GM23248 (cell line): ENCODE measurements at regions not wholly inside any gene's neighbourhood (a gene's known extent, or its start where the extent isn't known, plus 50 kb on each side); places are given as distances from the start of the nearest gene placed in this dataset.

Experiments used
- DNase-seq: peaks from one replicate; pipeline ENCODE4 v3.0.0-alpha.2; 2015
- H2AFZ ChIP-seq: fragments of 200-600 bp; sonication (generic); 2 replicates; pipeline ENCODE4 v1.6.1; 2016; ENCODE audit warnings: antibody characterized with exemption
- H3F3A ChIP-seq: fragments of 200-600 bp; sonication (generic); 2 replicates; pipeline ENCODE4 v1.6.1; 2016; ENCODE audit warnings: mild to moderate bottlenecking, antibody characterized with exemption, mixed run types; ENCODE audit not compliant: insufficient read depth
- H3K27ac ChIP-seq: fragments of 200-600 bp; sonication (generic); 2 replicates; pipeline ENCODE4 v1.5.1; 2016; ENCODE audit warnings: mild to moderate bottlenecking
- H3K27me3 ChIP-seq: fragments of 200-600 bp; sonication (generic); replicated peaks from 2 replicates; pipeline ENCODE4 v1.6.1; 2016; ENCODE audit warnings: mild to moderate bottlenecking; ENCODE audit not compliant: insufficient read depth
- H3K36me3 ChIP-seq: fragments of 200-600 bp; sonication (generic); 2 replicates; pipeline ENCODE4 v1.6.1; 2016; ENCODE audit warnings: low read depth, mild to moderate bottlenecking
- H3K4me1 ChIP-seq: fragments of 200-600 bp; sonication (generic); 2 replicates; pipeline ENCODE4 v1.6.1; 2016; ENCODE audit warnings: mild to moderate bottlenecking; ENCODE audit not compliant: insufficient read depth
- H3K4me2 ChIP-seq: fragments of 200-600 bp; sonication (generic); one replicate; pipeline ENCODE4 v1.6.1; 2016; ENCODE audit warnings: mild to moderate bottlenecking; ENCODE audit not compliant: unreplicated experiment
- H3K4me3 ChIP-seq: fragments of 200-600 bp; sonication (generic); 2 replicates; pipeline ENCODE4 v1.5.1; 2016; ENCODE audit warnings: mild to moderate bottlenecking
- H3K79me2 ChIP-seq: fragments of 200-600 bp; sonication (generic); 2 replicates; pipeline ENCODE4 v1.6.1; 2016; ENCODE audit warnings: mild to moderate bottlenecking; ENCODE audit not compliant: insufficient read depth
- H3K9ac ChIP-seq: fragments of 200-600 bp; sonication (generic); 2 replicates; pipeline ENCODE4 v1.6.1; 2016; ENCODE audit warnings: mild to moderate bottlenecking
- H3K9me2 ChIP-seq: fragments of 200-600 bp; sonication (generic); 2 replicates; pipeline ENCODE4 v1.6.1; 2016; ENCODE audit warnings: mixed run types, mild to moderate bottlenecking, moderate library complexity; ENCODE audit not compliant: insufficient read depth
- H3K9me3 ChIP-seq: fragments of 200-600 bp; sonication (generic); one replicate; pipeline ENCODE4 v1.6.1; 2017; ENCODE audit warnings: low read depth
- H4K20me1 ChIP-seq: fragments of 200-600 bp; sonication (generic); 2 replicates; pipeline ENCODE4 v1.6.0; 2016; ENCODE audit not compliant: insufficient read depth
- EZH2 ChIP-seq: fragments of 200-600 bp; sonication (generic); IDR thresholded peaks from 2 replicates; pipeline ENCODE4 v1.6.1; 2018; ENCODE audit warnings: antibody characterized with exemption, mild to moderate bottlenecking; ENCODE audit not compliant: insufficient read depth, poor library complexity, severe bottlenecking
- EZH2phosphoT487 ChIP-seq: fragments of 200-600 bp; sonication (generic); IDR thresholded peaks from 2 replicates; pipeline ENCODE4 v1.6.1; 2018; ENCODE audit warnings: antibody characterized with exemption, moderate library complexity, mild to moderate bottlenecking, low read depth; ENCODE audit not compliant: insufficient read depth
- WGBS, 2 experiments: methylation state at CpG; one replicate each; pipeline ENCODE4 v1.1.6; 2015 to 2017; ENCODE audit warnings: low lambda C conversion rate in 2 of 2, low coverage in 1 of 2; ENCODE audit errors: missing lambda C conversion rate in 2 of 2; 5-methylcytosine and 5-hydroxymethylcytosine counted together
- in situ Hi-C: fragments of 300-500 bp; cut with MboI; formaldehyde crosslinking; loops from 2 replicates; pipeline ENCODE4 v1.15.0; 2020

DNA sequence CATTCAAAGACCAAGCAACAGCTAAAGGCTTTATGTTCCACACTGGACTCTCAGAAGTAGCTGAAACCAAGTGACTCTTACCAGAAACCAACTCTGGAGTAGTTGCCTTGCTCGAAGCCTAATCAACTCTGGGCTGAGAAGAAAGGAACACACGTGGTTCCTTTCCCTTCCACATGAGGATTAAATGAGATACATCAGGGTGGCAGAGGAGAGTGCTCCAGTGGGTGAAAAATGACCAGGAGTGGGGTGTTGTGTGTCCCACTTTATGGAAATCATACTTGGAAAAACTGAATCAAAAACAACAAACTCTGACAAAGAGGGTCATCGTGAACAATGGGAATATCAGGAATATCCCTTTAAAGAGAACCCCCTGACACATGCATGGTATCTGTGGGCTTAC, 234.2 kb upstream of the ASIC2 start:
- H3K9me2 ChIP-seq: no peaks in the 10 kb centered on the region
- no peak overlapping the region for H2AFZ ChIP-seq
- H3K4me1 ChIP-seq: no peaks in the 10 kb centered on the region
- no peak overlapping the region for H3K4me3 ChIP-seq
- H3K27me3 ChIP-seq: no peaks in the 10 kb centered on the region
- no peak for TF ChIP-seq EZH2phosphoT487
- no peak for TF ChIP-seq EZH2
- H3K36me3 ChIP-seq: no peaks in the 10 kb centered on the region
- H3K9me3 ChIP-seq: no peaks in the 10 kb centered on the region
- H3K79me2 ChIP-seq: no peaks in the 10 kb centered on the region
- H3K4me2 ChIP-seq: no peak overlapping the region
- DNase-seq: no peak
- no peak overlapping the region for H3K27ac ChIP-seq
- H3F3A ChIP-seq: no peaks in the 10 kb centered on the region
- in situ Hi-C loops: no loop called here
- H3K9ac ChIP-seq: no peak overlapping the region
- no peaks in the 10 kb centered on the region for H4K20me1 ChIP-seq
- WGBS, 2 experiments: 12 to 19% methylated on average over 3 of the region's 3 CpGs

DNA sequence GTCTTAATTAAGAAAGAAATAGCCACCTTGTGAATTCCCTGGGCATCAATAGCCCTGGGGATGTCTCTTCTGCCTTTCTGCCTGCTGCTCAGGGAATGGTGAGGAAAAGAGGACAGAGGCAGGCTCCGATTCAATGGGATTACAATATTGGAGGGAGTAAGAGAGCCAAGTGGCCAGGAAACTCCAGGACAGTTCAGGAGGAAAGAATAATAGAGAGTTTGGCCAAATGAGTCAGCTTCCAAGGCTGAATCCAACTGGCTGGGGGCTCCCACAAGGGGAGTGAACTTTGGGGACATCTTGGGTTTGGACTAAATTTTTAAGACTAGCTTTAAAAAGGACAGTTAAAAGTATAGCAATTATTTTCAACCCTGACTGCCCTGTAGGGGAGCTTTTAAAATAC, 235.8 kb upstream of the ASIC2 start:
- Histone ChIP-seq H3K27ac (no peak overlapping the region), H2AFZ (no peak overlapping the region), H4K20me1 (no peaks in the 10 kb centered on the region), H3K27me3 (no peaks in the 10 kb centered on the region), H3K9ac (no peak overlapping the region), H3K4me2 (no peak overlapping the region), H3K4me1 (no peaks in the 10 kb centered on the region), H3K36me3 (no peaks in the 10 kb centered on the region), H3K9me2 (no peaks in the 10 kb centered on the region), H3K79me2 (no peaks in the 10 kb centered on the region), H3F3A (no peaks in the 10 kb centered on the region), H3K9me3 (no peaks in the 10 kb centered on the region), H3K4me3 (no peak overlapping the region)
- 0% methylated on average over 1 of the region's 1 CpG for WGBS, 2 experiments
- DNase-seq: no peak
- TF ChIP-seq EZH2 (no peak), EZH2phosphoT487 (no peak)
- in situ Hi-C loops: no loop called here

DNA sequence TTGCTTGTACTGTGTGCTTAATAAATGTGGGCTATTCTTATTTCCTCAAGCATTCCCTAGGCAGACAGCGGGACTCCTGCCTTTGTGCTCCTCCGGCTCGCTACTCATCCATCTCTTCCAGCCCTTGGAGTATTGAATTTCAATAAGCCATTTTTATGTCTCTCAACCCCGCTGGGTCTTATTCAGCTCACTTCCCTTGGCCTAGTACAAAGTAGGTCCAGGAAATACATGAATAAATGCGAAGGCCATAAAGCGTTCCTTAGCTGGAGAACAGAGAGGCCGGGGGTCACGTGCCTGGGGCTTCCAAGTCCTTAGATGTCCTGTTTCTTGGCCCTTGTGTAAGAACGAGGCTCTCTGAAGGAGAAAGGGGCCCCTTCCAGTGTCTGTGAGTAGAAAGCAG, 236.7 kb upstream of the ASIC2 start:
- Histone ChIP-seq H3K4me3 (no peak overlapping the region), H3K9ac (no peak overlapping the region), H3K27me3 (no peaks in the 10 kb centered on the region), H3K4me2 (no peak overlapping the region), H2AFZ (no peak overlapping the region), H3K79me2 (no peaks in the 10 kb centered on the region), H3F3A (no peaks in the 10 kb centered on the region), H3K9me2 (no peaks in the 10 kb centered on the region), H3K9me3 (no peaks in the 10 kb centered on the region), H3K27ac (no peak overlapping the region), H3K4me1 (no peaks in the 10 kb centered on the region), H4K20me1 (no peaks in the 10 kb centered on the region), H3K36me3 (no peaks in the 10 kb centered on the region)
- in situ Hi-C loops: no loop called here
- WGBS, 2 experiments: 46 to 54% methylated on average over 9 of the region's 9 CpGs
- DNase-seq: no peak
- TF ChIP-seq EZH2: no peak
- TF ChIP-seq EZH2phosphoT487: no peak

DNA sequence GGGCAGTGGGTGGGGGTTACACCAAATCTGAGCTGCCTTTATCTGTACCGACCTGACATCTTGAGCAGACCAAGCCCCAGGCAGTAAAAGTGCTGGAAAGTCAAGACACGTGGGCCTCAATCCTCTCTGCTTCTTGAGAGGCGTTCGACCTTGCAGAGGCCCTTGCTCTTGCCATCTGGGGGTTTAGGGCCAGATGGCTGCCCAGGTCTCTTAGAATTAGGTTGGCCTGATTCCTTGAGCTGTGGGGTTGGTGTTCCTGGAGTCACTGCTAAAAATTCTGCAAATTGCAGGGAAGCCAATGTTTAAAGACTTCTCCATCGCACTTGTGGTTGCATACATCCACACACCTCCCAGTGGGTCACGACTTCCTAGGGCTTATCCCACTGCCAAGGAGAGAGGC, 238.2 kb upstream of the ASIC2 start:
- Histone ChIP-seq H4K20me1 (no peaks in the 10 kb centered on the region), H3K27me3 (no peaks in the 10 kb centered on the region), H3K4me2 (no peak overlapping the region), H3K4me3 (no peak overlapping the region), H3K9me2 (no peaks in the 10 kb centered on the region), H3K9me3 (no peaks in the 10 kb centered on the region), H3K27ac (no peak overlapping the region), H3K4me1 (no peaks in the 10 kb centered on the region), H3K9ac (no peak overlapping the region), H3K36me3 (no peaks in the 10 kb centered on the region), H2AFZ (no peak overlapping the region), H3F3A (no peaks in the 10 kb centered on the region), H3K79me2 (no peaks in the 10 kb centered on the region)
- in situ Hi-C loops: no loop called here
- no peak for DNase-seq
- WGBS, 2 experiments: 46 to 55% methylated on average over 6 of the region's 6 CpGs
- no peak for TF ChIP-seq EZH2phosphoT487
- no peak for TF ChIP-seq EZH2

DNA sequence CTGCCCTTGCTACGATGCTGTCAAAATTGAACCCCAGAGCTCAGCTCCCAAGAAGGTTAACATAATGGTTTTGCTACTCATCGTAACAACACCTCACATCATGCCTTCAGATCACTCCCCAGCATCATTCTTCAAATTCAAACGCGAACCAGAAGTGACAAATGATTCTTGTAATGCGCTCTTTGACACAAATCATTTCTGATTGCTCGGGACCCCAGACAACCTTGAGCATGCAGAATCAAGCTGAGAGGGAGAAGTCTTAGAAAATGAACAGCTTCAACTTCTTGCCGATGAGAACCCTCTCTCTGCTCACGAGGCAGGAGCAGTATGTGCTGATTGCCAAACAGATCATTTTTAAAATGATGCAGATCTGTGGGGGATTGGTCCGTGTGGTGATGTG, 241.0 kb upstream of the ASIC2 start:
- no peak overlapping the region for H3K4me3 ChIP-seq
- H3K27me3 ChIP-seq: no peaks in the 10 kb centered on the region
- in situ Hi-C loops: no loop called here
- H3K9ac ChIP-seq: no peak overlapping the region
- no peaks in the 10 kb centered on the region for H3K79me2 ChIP-seq
- TF ChIP-seq EZH2phosphoT487 (no peak), EZH2 (no peak)
- H3K36me3 ChIP-seq: no peaks in the 10 kb centered on the region
- H3F3A ChIP-seq: no peaks in the 10 kb centered on the region
- DNase-seq: no peak
- no peak overlapping the region for H2AFZ ChIP-seq
- 49 to 51% methylated on average over 9 of the region's 9 CpGs for WGBS, 2 experiments
- H3K9me2 ChIP-seq: no peaks in the 10 kb centered on the region
- no peak overlapping the region for H3K4me2 ChIP-seq
- H4K20me1 ChIP-seq: no peaks in the 10 kb centered on the region
- H3K9me3 ChIP-seq: no peaks in the 10 kb centered on the region
- H3K4me1 ChIP-seq: no peaks in the 10 kb centered on the region
- H3K27ac ChIP-seq: no peak overlapping the region
